NCI-H446 (cell line): ENCODE measurements at regions not wholly inside any gene's neighbourhood (a gene's known extent, or its start where the extent isn't known, plus 50 kb on each side); places are given as distances from the start of the nearest gene placed in this dataset.
"Not testable (repeated sequence)": the region's sequence is repeated elsewhere in the genome, so short reads cannot be mapped to it uniquely, and the experiment has no call there.

ENCODE experiments used
- DNase-seq, 2 experiments: peaks; one replicate each; lab custom pipeline; 2025; lab: John Stamatoyannopoulos, UW

GRCh38 chr13:37294472-37294871 is 189.0 kb upstream of the CSNK1A1L start:
- DNase-seq, result no peak

GRCh38 chr13:37293295-37293694 is 187.8 kb upstream of the CSNK1A1L start:
- DNase-seq, result no peak

- DNase-seq, result no peak
Observed at GRCh38 chr13:37290716-37291505, 185.4 kb upstream of the CSNK1A1L start.

- no peak for DNase-seq
Observed at GRCh38 chr13:37289212-37289935, 183.9 kb upstream of the CSNK1A1L start.

- DNase-seq, result no peak
Observed at GRCh38 chr13:37288057-37288720, 182.7 kb upstream of the CSNK1A1L start.

GRCh38 chr13:37280231-37280630 is 174.8 kb upstream of the CSNK1A1L start:
- DNase-seq, result not testable (repeated sequence)

- DNase-seq, result no peak
Observed at GRCh38 chr13:37277435-37278144, 172.1 kb upstream of the CSNK1A1L start.

- DNase-seq, result no peak
Observed at GRCh38 chr13:37277007-37277406, 171.5 kb upstream of the CSNK1A1L start.

GRCh38 chr13:37274569-37275497 is 169.4 kb upstream of the CSNK1A1L start:
- DNase-seq, result no peak

GRCh38 chr13:37273836-37274235 is 168.4 kb upstream of the CSNK1A1L start:
- no peak for DNase-seq

- DNase-seq, result no peak
Observed at GRCh38 chr13:37270226-37271001, 164.9 kb upstream of the CSNK1A1L start.

GRCh38 chr13:37263871-37264270 is 158.4 kb upstream of the CSNK1A1L start:
- no peak for DNase-seq

- no peak for DNase-seq
Observed at GRCh38 chr13:37257706-37258105, 152.2 kb upstream of the CSNK1A1L start.

- DNase-seq, result no peak
Observed at GRCh38 chr13:37257051-37257450, 151.6 kb upstream of the CSNK1A1L start.

- no peak for DNase-seq
Observed at GRCh38 chr13:37241786-37242185, 136.3 kb upstream of the CSNK1A1L start.

- DNase-seq, result no peak
Observed at GRCh38 chr13:37230346-37230745, 124.9 kb upstream of the CSNK1A1L start.

GRCh38 chr13:37229931-37230330 is 124.5 kb upstream of the CSNK1A1L start:
- no peak for DNase-seq

- no peak for DNase-seq
Observed at GRCh38 chr13:37226971-37227370, 121.5 kb upstream of the CSNK1A1L start.

GRCh38 chr13:37225414-37226070 is 120.1 kb upstream of the CSNK1A1L start:
- no peak for DNase-seq

- no peak for DNase-seq
Observed at GRCh38 chr13:37216331-37216730, 110.9 kb upstream of the CSNK1A1L start.
